ENCODE measurements at regions not wholly inside any gene's neighbourhood (a gene's known extent, or its start where the extent isn't known, plus 50 kb on each side); places are given as distances from the start of the nearest gene placed in this dataset.

DNA sequence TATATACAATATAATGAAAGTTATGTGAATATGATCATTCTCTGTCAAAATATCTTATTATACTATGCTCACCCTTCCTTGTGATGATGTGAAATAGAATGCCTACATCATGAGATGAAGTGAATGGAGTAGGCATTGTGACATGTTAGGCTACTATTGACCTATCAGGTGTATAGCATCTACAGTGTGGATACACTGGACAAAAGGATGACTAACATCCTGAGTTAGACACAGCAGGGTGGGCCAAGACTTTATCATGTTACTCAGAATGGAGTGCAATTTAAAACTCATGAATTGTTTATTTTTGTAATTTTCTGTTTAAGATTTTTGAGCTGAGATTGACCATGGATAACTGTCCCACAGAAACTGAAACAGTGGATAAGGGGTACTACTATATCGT is 53.4 kb upstream of the NAV3 start:
- no peak for DNase-seq (ENCODE audit: low spot score)

DNA sequence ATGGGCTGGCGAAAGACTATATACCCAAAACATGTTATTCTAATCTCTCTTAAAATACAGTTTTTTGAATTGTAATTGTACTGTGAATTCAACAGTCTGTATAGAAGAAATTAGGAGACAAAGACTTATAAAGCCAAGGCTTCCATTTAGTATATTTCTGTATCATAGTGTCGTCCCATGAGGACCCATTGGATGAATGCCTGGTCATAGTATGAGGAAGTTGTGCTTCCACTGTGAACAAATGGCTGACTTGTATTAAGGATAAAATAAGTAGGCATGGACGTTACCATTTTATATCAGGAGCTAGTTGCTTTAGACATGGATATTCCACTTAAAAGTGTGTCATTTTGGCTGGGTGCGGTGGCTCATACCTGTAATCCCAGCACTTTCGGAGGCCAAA is 55.9 kb upstream of the NAV3 start:
- no peak for DNase-seq (ENCODE audit: low spot score)

GRCh38 chr12:77772676-77773298 is 57.9 kb upstream of the NAV3 start:
- DNase-seq (ENCODE audit: low spot score): no peak

DNA sequence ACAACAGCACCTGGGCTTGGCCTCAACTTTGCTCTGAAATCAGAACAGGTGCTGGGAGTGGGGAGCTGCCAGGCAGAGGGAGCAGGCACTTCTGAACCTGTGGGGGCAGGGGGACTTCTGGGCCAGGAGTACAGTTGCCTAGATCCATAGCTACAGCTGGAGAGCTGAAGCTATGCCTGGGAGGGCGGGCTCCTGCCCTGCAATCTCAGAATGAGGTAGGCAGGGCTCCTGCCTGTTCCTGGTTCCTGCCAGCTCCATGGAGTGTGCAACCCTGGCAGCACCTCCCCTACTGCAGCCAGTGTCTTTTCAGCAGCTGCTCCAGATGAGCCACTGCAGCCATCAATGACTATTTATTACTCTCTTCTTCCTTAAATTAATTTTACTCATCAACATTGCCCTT is 62.1 kb upstream of the NAV3 start:
- DNase-seq (ENCODE audit: low spot score): no peak

- no peak for DNase-seq (ENCODE audit: low spot score)
These were observed 62.8 kb upstream of the NAV3 start for GRCh38 chr12:77767756-77768343.

GRCh38 chr12:77767335-77767734 is 63.4 kb upstream of the NAV3 start:
- DNase-seq (ENCODE audit: low spot score): no peak

GRCh38 chr12:77766224-77766623 is 64.5 kb upstream of the NAV3 start:
- no peak for DNase-seq (ENCODE audit: low spot score)

- DNase-seq (ENCODE audit: low spot score): no peak
These were observed 69.4 kb upstream of the NAV3 start for GRCh38 chr12:77761286-77761685.

- no peak for DNase-seq (ENCODE audit: low spot score)
These were observed 70.2 kb upstream of the NAV3 start for GRCh38 chr12:77760271-77761025.

DNA sequence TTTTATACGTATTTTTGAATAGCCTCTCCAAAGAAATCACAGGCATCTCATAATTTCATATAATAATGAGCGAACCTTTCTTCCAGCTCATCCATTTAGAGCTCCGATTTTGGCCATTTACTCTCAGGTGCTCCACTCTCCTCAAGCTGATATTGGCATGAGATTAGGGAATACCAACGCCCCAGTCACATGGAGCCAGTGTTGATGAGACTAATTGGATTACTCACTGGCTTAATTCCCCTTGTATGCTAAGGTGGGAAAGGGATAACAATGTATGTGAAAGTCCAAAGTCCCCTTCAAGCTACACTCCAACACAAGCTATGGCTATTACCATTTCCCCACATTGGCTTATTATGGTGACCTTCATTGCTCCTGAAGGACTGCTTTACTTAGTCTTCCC is 76.6 kb upstream of the NAV3 start:
- DNase-seq (ENCODE audit: low spot score): no peak

DNA sequence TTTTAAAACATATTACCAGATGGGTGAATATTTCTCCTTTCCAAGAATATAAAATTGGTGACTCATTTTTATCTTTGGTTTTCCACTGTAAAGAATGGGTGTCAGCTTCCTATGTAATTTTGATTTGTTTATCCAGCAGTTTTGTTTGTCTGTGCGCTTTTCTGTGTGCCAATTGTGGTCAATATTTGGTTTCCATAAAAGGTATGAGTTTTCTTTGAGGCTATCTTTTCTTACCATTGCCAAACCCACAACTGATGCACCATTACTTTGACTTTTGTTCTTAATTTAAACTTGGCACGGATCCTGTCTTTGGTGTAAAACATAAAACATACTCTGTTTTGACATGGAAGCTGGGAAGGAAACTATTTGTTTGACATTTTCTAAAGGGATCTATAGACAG is 78.8 kb upstream of the NAV3 start:
- no peak for DNase-seq (ENCODE audit: low spot score)

- no peak for DNase-seq (ENCODE audit: low spot score)
These were observed 84.6 kb upstream of the NAV3 start for GRCh38 chr12:77746096-77746495.

- no peak for DNase-seq (ENCODE audit: low spot score)
These were observed 85.1 kb upstream of the NAV3 start for GRCh38 chr12:77745624-77746023.

DNA sequence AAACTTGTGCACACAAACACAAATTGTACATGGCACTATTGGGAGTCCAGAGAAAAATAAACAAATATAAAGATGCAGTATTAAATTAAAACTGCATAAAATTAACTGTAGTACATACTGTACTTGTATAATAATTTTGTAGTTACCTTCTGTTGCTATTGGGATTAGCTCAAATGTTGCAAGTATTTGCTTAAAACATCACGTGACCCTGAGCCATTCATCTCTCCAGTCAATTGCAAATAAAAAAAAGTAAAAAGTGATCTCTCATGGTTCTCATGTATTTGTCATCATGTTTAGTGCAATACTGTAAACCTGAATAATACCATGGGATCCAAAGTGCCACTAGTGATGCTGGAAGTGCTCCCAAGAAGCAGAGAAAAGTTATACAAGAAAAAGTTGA is 88.1 kb upstream of the NAV3 start:
- DNase-seq (ENCODE audit: low spot score): no peak

- no peak for DNase-seq (ENCODE audit: low spot score)
These were observed 88.6 kb upstream of the NAV3 start for GRCh38 chr12:77741974-77742517.

DNA sequence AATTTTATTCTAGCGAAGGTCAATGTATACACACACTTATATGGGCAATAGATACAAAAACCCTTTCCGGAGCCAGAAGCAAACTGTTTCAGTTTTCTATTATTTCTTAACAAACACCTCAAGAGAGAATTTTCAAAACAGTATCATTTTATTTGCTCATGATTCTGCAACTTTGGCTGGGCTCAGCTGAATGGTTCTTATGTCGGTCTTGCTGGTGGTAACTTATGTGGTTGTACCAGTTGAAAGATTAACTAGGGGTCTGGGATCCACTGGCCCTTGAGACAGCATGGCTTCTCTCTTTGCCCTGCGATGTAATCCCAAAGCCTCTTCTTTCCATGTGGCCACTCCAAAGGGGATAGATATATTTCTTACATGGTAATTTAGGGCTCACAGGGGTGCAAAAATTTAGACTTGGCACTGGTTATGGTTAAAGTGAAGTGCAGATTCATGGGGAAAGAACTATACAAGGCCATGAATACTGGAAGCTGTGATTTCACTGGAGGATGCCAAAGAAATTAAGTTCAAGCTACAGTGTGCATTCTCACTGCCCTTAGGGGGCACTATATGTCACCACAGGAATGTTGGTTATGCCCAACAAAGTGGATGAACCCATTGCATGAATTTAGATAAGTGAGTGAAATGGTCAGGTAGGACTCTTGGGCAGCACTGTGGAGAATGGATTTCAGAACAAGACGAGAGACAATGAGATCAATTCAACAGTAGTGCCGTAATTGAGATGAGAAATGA is 94.3 kb upstream of the NAV3 start:
- DNase-seq (ENCODE audit: low spot score): no peak

- no peak for DNase-seq (ENCODE audit: low spot score)
These were observed 96.3 kb upstream of the NAV3 start for GRCh38 chr12:77734214-77734883.

- DNase-seq (ENCODE audit: low spot score): no peak
These were observed 102.7 kb upstream of the NAV3 start for GRCh38 chr12:77728018-77728417.

- no peak for DNase-seq (ENCODE audit: low spot score)
These were observed 103.2 kb upstream of the NAV3 start for GRCh38 chr12:77727442-77728001.

- DNase-seq (ENCODE audit: low spot score): no peak
These were observed 105.1 kb upstream of the NAV3 start for GRCh38 chr12:77725611-77726010.

- DNase-seq (ENCODE audit: low spot score): peak; percentile 74
These were observed 106.2 kb upstream of the NAV3 start for GRCh38 chr12:77724367-77724957.
